Heart left ventricle (tissue), 16 donors: ENCODE measurements at regions not wholly inside any gene's neighbourhood (a gene's known extent, or its start where the extent isn't known, plus 50 kb on each side); places are given as distances from the start of the nearest gene placed in this dataset.
A peak's percentile ranks its signal among the peaks of the same experiment; 100 is the strongest.

ENCODE experiments used
- ATAC-seq, 4 donors: fragments of 200-7000 bp; cut with Tn5 transposase; one replicate each; pipeline ENCODE4 v1.9.1; 2020 to 2022; ENCODE audit warnings: moderate library complexity in 4 of 4, mild to moderate bottlenecking in 3 of 4, moderate number of reproducible peaks in 1 of 4
- DNase-seq, 5 donors: peaks; one replicate each; pipeline ENCODE4 v3.0.0-alpha.2; 2020
- H3K27ac ChIP-seq, 12 donors: fragments of 200-600 bp; sonication (generic) in 4 of 12; one replicate each; pipeline versions ENCODE4 v1.5.0 to v1.8.0; 2016 to 2022; ENCODE audit warnings: mild to moderate bottlenecking in 2 of 12
- H3K27me3 ChIP-seq, 9 donors: fragments of 200-600 bp; sonication (generic) in 2 of 9; one replicate each; pipeline versions ENCODE4 v1.5.1 to v1.8.0; 2016 to 2022; ENCODE audit warnings: mild to moderate bottlenecking in 3 of 9
- H3K36me3 ChIP-seq, 9 donors: fragments of 200-600 bp; sonication (generic) in 2 of 9; one replicate each; pipeline versions ENCODE4 v1.5.0 to v1.8.0; 2018 to 2022; ENCODE audit warnings: mild to moderate bottlenecking in 2 of 9
- H3K4me1 ChIP-seq, 12 donors: fragments of 200-600 bp; sonication (generic) in 4 of 12; one replicate each; pipeline versions ENCODE4 v1.5.0 to v1.8.0; 2016 to 2022; ENCODE audit warnings: mild to moderate bottlenecking in 3 of 12
- H3K4me3 ChIP-seq, 12 donors: fragments of 200-600 bp; sonication (generic) in 4 of 12; one replicate each; pipeline versions ENCODE4 v1.5.0 to v1.8.0; 2017 to 2022; ENCODE audit warnings: mild to moderate bottlenecking in 9 of 12, moderate library complexity in 4 of 12
- H3K9me3 ChIP-seq, 12 donors: fragments of 200-600 bp; sonication (generic) in 4 of 12; one replicate each; pipeline versions ENCODE4 v1.5.0 to v1.8.0; 2016 to 2022; ENCODE audit warnings: mild to moderate bottlenecking in 1 of 12
- POLR2A ChIP-seq, 2 donors: fragments of 450-650 bp; IDR thresholded peaks; one replicate each; pipeline ENCODE4 v1.6.1; 2017; ENCODE audit warnings: antibody characterized with exemption in 2 of 2, mild to moderate bottlenecking in 2 of 2, moderate library complexity in 2 of 2
- WGBS, 4 donors: extraction: QIAGEN DNeasy Blood & Tissue Kit in 2 of 4; methylation state at CpG; one replicate each; pipeline versions ENCODE4 v1.1.5 to v1.1.7; 2013 to 2018; 5-methylcytosine and 5-hydroxymethylcytosine counted together
- intact Hi-C, 10 donors: fragments of 100-400 bp; cut with DNase I; formaldehyde crosslinking; loops; one replicate each; pipeline versions ENCODE4 v1.11.1 to v1.14.2; 2022
- TF ChIP-seq, protein P1 (sequence below), 12 donors: fragments of 200-600 bp; sonication (generic) in 4 of 12; IDR thresholded peaks; one replicate each; pipeline versions ENCODE4 v1.5.0 to v1.8.0; 2018 to 2022; ENCODE audit warnings: antibody characterized with exemption in 12 of 12, mild to moderate bottlenecking in 5 of 12
- donor health status: ischemic (EF 13 %, LVEDD 7.1; RV severe dilation, severe dysfunction).
- donor health status: healthy with polysubstance abuse.
- donor health status: DM: no; HTN: yes; CAD: no.
- donor health status: DM: no; HTN: no; CAD: no.
- donor health status: ischemic (EF 25% LVEDD 6.9; RV normal size, moderate dysfunction).
- donor health status: ischemic (EF 25% LVEDD 5.7; RV mildly dilated, moderate dysfunction).
- donor health status: healthy.
- donor health status: DM: yes; HTN: yes; CAD: no.
- donor health status: ischemic (EF 35%, LVEDD 5.7; RV mildly dilated, moderate dysfunction).
- donor health status: nonischemic (EF 11% LVEDD 7.7; RV severe dilation, severe dysfunction).
- donor health status: DM: yes; HTN: yes; CAD: no.
- donor health status: PGD.
- donor health status: ischemic (EF 29% LVEDD 5.4; RV normal size, mild dysfunction).
- donor health status: nonischemic (EF 23%, LVEDD 6.1; RV moderate dilation, normal function).

GRCh38 chr5:56335212-56335611 lies 102.1 kb upstream of the ANKRD55 start:
- H3K36me3 ChIP-seq, result no peaks in the 10 kb centered on the region
- H3K4me1 ChIP-seq, result peaks cover 0 to 11% (median 1%) of the 10 kb centered on the region in 12 donors
- no peak for ATAC-seq
- no peak for DNase-seq
- TF ChIP-seq POLR2A (IDR thresholded peaks at IDR 0.05), result no peak
- peaks cover 0 to 12% (median 0%) of the 10 kb centered on the region in 12 donors for H3K9me3 ChIP-seq
- H3K27ac ChIP-seq, result no peak overlapping the region
- H3K4me3 ChIP-seq, result no peak overlapping the region
- intact Hi-C loops, result no loop called here
- H3K27me3 ChIP-seq, result no peaks in the 10 kb centered on the region

GRCh38 chr5:56330806-56331205 lies 97.7 kb upstream of the ANKRD55 start:
- ATAC-seq, result peak; percentile 78 to 93 (median 86)
- peak overlapping the region in 4 of 12 donors; percentile 9 to 69 (median 39) for H3K27ac ChIP-seq
- TF ChIP-seq, protein P1, sequence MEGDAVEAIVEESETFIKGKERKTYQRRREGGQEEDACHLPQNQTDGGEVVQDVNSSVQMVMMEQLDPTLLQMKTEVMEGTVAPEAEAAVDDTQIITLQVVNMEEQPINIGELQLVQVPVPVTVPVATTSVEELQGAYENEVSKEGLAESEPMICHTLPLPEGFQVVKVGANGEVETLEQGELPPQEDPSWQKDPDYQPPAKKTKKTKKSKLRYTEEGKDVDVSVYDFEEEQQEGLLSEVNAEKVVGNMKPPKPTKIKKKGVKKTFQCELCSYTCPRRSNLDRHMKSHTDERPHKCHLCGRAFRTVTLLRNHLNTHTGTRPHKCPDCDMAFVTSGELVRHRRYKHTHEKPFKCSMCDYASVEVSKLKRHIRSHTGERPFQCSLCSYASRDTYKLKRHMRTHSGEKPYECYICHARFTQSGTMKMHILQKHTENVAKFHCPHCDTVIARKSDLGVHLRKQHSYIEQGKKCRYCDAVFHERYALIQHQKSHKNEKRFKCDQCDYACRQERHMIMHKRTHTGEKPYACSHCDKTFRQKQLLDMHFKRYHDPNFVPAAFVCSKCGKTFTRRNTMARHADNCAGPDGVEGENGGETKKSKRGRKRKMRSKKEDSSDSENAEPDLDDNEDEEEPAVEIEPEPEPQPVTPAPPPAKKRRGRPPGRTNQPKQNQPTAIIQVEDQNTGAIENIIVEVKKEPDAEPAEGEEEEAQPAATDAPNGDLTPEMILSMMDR (IDR thresholded peaks at IDR 0.05), result no peak
- no peak for TF ChIP-seq POLR2A (IDR thresholded peaks at IDR 0.05)
- 36 to 50% (median 38%) methylated on average over 1 of the region's 1 CpG for WGBS, 4 donors
- peaks cover 0 to 12% (median 0%) of the 10 kb centered on the region in 12 donors for H3K9me3 ChIP-seq
- no peaks in the 10 kb centered on the region for H3K27me3 ChIP-seq
- H3K4me3 ChIP-seq, result no peak overlapping the region
- H3K36me3 ChIP-seq, result no peaks in the 10 kb centered on the region
- intact Hi-C loops, result no loop called here
- H3K4me1 ChIP-seq, result peaks cover 0 to 32% (median 6%) of the 10 kb centered on the region in 12 donors
- DNase-seq, result peak in 1 of 5 donors; percentile 50

- WGBS, 4 donors, result 51 to 61% (median 55%) methylated on average over 2 of the region's 2 CpGs
- Histone ChIP-seq H3K4me3 (no peak overlapping the region), H3K4me1 (peaks cover 0 to 32% (median 6%) of the 10 kb centered on the region in 12 donors), H3K36me3 (no peaks in the 10 kb centered on the region), H3K27me3 (no peaks in the 10 kb centered on the region), H3K9me3 (peaks cover 0 to 6% (median 0%) of the 10 kb centered on the region in 12 donors), H3K27ac (peak overlapping the region in 5 of 12 donors; percentile 9 to 69 (median 30))
- intact Hi-C loops, result no loop called here
- no peak for DNase-seq
- TF ChIP-seq, protein P1 (IDR thresholded peaks at IDR 0.05), result no peak
- TF ChIP-seq POLR2A (IDR thresholded peaks at IDR 0.05), result no peak
- peak in 3 of 4 donors; percentile 27 to 44 (median 37) for ATAC-seq
These were observed 97.0 kb upstream of the ANKRD55 start for GRCh38 chr5:56330167-56330566.

DNA sequence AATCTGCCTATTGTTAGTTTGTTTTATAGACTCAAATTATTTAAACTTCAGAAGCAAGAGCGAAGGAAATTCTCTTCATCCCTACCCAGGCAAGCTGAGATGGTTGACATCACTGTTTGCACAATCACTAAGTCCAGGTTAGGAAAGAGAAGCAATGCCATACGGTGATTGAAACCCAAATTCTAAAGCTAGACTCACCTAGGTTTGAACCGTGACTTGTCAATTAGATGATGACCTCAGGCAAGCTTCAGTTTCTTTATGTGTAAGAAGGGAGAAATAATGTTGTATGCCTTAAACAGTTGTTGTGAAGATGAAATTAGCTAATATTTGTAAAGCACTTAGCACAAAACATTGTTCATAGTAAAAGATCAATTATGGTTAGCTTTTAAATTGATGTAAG lies 96.5 kb upstream of the ANKRD55 start:
- Histone ChIP-seq H3K27ac (peak overlapping the region in 3 of 12 donors; percentile 9 to 69 (median 30)), H3K4me3 (no peak overlapping the region), H3K9me3 (peaks cover 0 to 6% (median 0%) of the 10 kb centered on the region in 12 donors), H3K4me1 (peaks cover 0 to 32% (median 6%) of the 10 kb centered on the region in 12 donors), H3K27me3 (no peaks in the 10 kb centered on the region), H3K36me3 (no peaks in the 10 kb centered on the region)
- DNase-seq, result no peak
- intact Hi-C loops, result no loop called here
- WGBS, 4 donors, result 96 to 97% (median 96%) methylated on average over 3 of the region's 3 CpGs
- no peak for ATAC-seq
- TF ChIP-seq, protein P1 (IDR thresholded peaks at IDR 0.05), result no peak
- no peak for TF ChIP-seq POLR2A (IDR thresholded peaks at IDR 0.05)
